Mesenchymal stem cell (in vitro differentiated cells and primary cell): ENCODE measurements at regions not wholly inside any gene's neighbourhood (a gene's known extent, or its start where the extent isn't known, plus 50 kb on each side); places are given as distances from the start of the nearest gene placed in this dataset.
"Not testable (repeated sequence)": the region's sequence is repeated elsewhere in the genome, so short reads cannot be mapped to it uniquely, and the experiment has no call there.

Source experiments
- DNase-seq: peaks from one replicate; pipeline ENCODE4 v3.0.0-alpha.2; 2013
- H2AFZ ChIP-seq: one replicate; pipeline ENCODE4 v1.6.1; 2013; ENCODE audit warnings: low read depth, mild to moderate bottlenecking, control low read depth, inconsistent platforms, low read length, moderate library complexity
- H2AK5ac ChIP-seq: 2 replicates; pipeline ENCODE4 v1.6.1; 2013; ENCODE audit warnings: low read length, moderate library complexity, mild to moderate bottlenecking, inconsistent platforms; ENCODE audit not compliant: severe bottlenecking
- H2BK120ac ChIP-seq: one replicate; pipeline ENCODE4 v1.6.1; 2013; ENCODE audit warnings: low read depth, mild to moderate bottlenecking, inconsistent platforms, low read length, moderate library complexity
- H2BK12ac ChIP-seq, 2 experiments: one replicate each; pipeline ENCODE4 v1.6.1; 2013; ENCODE audit warnings: inconsistent platforms in 2 of 2, low read length in 2 of 2, mild to moderate bottlenecking in 2 of 2, moderate library complexity in 2 of 2, control low read depth in 1 of 2
- H2BK15ac ChIP-seq: one replicate; pipeline ENCODE4 v1.6.1; 2013; ENCODE audit warnings: mild to moderate bottlenecking, low read depth, inconsistent platforms; ENCODE audit not compliant: poor library complexity, severe bottlenecking
- H2BK5ac ChIP-seq: 2 replicates; pipeline ENCODE4 v1.6.1; 2013; ENCODE audit warnings: low read depth, mild to moderate bottlenecking, low read length, control low read depth, inconsistent platforms; ENCODE audit not compliant: poor library complexity, severe bottlenecking
- H3K14ac ChIP-seq, 2 experiments: one replicate each; pipeline ENCODE4 v1.6.1; 2013; ENCODE audit warnings: inconsistent platforms in 2 of 2, low read length in 2 of 2, control low read depth in 1 of 2, mild to moderate bottlenecking in 1 of 2, moderate library complexity in 1 of 2
- H3K18ac ChIP-seq, 2 experiments: one replicate each; pipeline ENCODE4 v1.6.1; 2013; ENCODE audit warnings: inconsistent platforms in 2 of 2, low read length in 2 of 2, control low read depth in 1 of 2, low read depth in 1 of 2, mild to moderate bottlenecking in 1 of 2
- H3K23ac ChIP-seq, 2 experiments: one replicate each; pipeline ENCODE4 v1.6.1; 2013; ENCODE audit warnings: inconsistent platforms in 2 of 2, low read length in 2 of 2, mild to moderate bottlenecking in 2 of 2, moderate library complexity in 2 of 2, control low read depth in 1 of 2
- H3K27ac ChIP-seq: 2 replicates; pipeline ENCODE4 v1.5.1; 2013; ENCODE audit warnings: mild to moderate bottlenecking, moderate library complexity, low read length, control low read depth, inconsistent platforms; ENCODE audit not compliant: poor library complexity, severe bottlenecking
- H3K27me3 ChIP-seq, 2 experiments: 2 replicates each; pipeline versions ENCODE4 v1.6.1 to v1.7.0; 2013; ENCODE audit warnings: low read length in 2 of 2, mild to moderate bottlenecking in 2 of 2, moderate library complexity in 2 of 2, control low read depth in 1 of 2, inconsistent platforms in 1 of 2; ENCODE audit not compliant: control insufficient read depth in 1 of 2, insufficient read depth in 1 of 2
- H3K36me3 ChIP-seq, 2 experiments: 2 replicates each; pipeline versions ENCODE4 v1.6.1 to v1.7.0; 2013; ENCODE audit warnings: low read length in 2 of 2, control low read depth in 1 of 2, inconsistent platforms in 1 of 2, low read depth in 1 of 2, mild to moderate bottlenecking in 1 of 2; ENCODE audit not compliant: insufficient read depth in 2 of 2, control insufficient read depth in 1 of 2
- H3K4ac ChIP-seq, 2 experiments: one replicate each; pipeline ENCODE4 v1.6.1; 2013; ENCODE audit warnings: inconsistent platforms in 2 of 2, low read length in 2 of 2, mild to moderate bottlenecking in 2 of 2, moderate library complexity in 2 of 2, control low read depth in 1 of 2, low read depth in 1 of 2
- H3K4me1 ChIP-seq: 2 replicates; pipeline ENCODE4 v1.6.1; 2013; ENCODE audit warnings: low read depth, low read length, control low read depth; ENCODE audit not compliant: control insufficient read depth, insufficient read depth
- H3K4me2 ChIP-seq: 2 replicates; pipeline ENCODE4 v1.6.1; 2013; ENCODE audit warnings: low read length, mild to moderate bottlenecking, inconsistent platforms; ENCODE audit not compliant: poor library complexity, severe bottlenecking
- H3K4me3 ChIP-seq, 2 experiments: 2 replicates each; pipeline versions ENCODE4 v1.5.1 to v1.7.0; 2013; ENCODE audit warnings: low read length in 2 of 2, mild to moderate bottlenecking in 2 of 2, control low read depth in 1 of 2, low read depth in 1 of 2; ENCODE audit not compliant: insufficient read depth in 1 of 2
- H3K79me1 ChIP-seq: replicated peaks from 2 replicates; pipeline ENCODE4 v1.6.1; 2013; ENCODE audit warnings: mild to moderate bottlenecking, control low read depth, low read length, inconsistent platforms; ENCODE audit not compliant: poor library complexity, severe bottlenecking
- H3K9ac ChIP-seq: 2 replicates; pipeline ENCODE4 v1.7.0; 2013; ENCODE audit warnings: mild to moderate bottlenecking, low read length, moderate library complexity
- H3K9me3 ChIP-seq: 2 replicates; pipeline ENCODE4 v1.7.0; 2013; ENCODE audit warnings: mild to moderate bottlenecking, low read length; ENCODE audit not compliant: control insufficient read depth
- H4K8ac ChIP-seq: one replicate; pipeline ENCODE4 v1.6.1; 2013; ENCODE audit warnings: inconsistent platforms, mild to moderate bottlenecking, low read length, moderate library complexity
- H4K91ac ChIP-seq: one replicate; pipeline ENCODE4 v1.6.1; 2013; ENCODE audit warnings: mild to moderate bottlenecking, low read length, inconsistent platforms
- WGBS: methylation state at CpG from one replicate; pipeline ENCODE4 v1.1.7; 2013; ENCODE audit warnings: mixed read lengths; 5-methylcytosine and 5-hydroxymethylcytosine counted together

GRCh38 chr22:10699301-10700097 is 4828.5 kb upstream of the OR11H1 start:
- H3K9ac ChIP-seq, H2AFZ ChIP-seq, H3K9me3 ChIP-seq, H2BK5ac ChIP-seq, DNase-seq, H3K23ac ChIP-seq, H2BK120ac ChIP-seq, H3K4me3 ChIP-seq, H4K91ac ChIP-seq, H3K14ac ChIP-seq, H3K18ac ChIP-seq, H3K27me3 ChIP-seq, H3K4me2 ChIP-seq, H3K4ac ChIP-seq, H3K27ac ChIP-seq, H3K4me1 ChIP-seq, H2BK12ac ChIP-seq, H3K36me3 ChIP-seq, H4K8ac ChIP-seq, H2BK15ac ChIP-seq, H3K79me1 ChIP-seq, H2AK5ac ChIP-seq: not testable (repeated sequence)
- WGBS: 93% methylated on average over 45 of the region's 80 CpGs

- H4K91ac ChIP-seq, H2AFZ ChIP-seq, H2BK15ac ChIP-seq, DNase-seq, H3K79me1 ChIP-seq, H3K36me3 ChIP-seq, H3K9ac ChIP-seq, H3K27ac ChIP-seq, H2BK120ac ChIP-seq, H2BK5ac ChIP-seq, H3K14ac ChIP-seq, H2AK5ac ChIP-seq, H3K4ac ChIP-seq, H4K8ac ChIP-seq, H3K18ac ChIP-seq, H3K4me1 ChIP-seq, H2BK12ac ChIP-seq, H3K23ac ChIP-seq, H3K4me2 ChIP-seq, H3K27me3 ChIP-seq, H3K4me3 ChIP-seq: not testable (repeated sequence)
- H3K9me3 ChIP-seq: peaks cover 21% of the 10 kb centered on the region
- no CpG with 5 or more reads among the region's 3 CpGs for WGBS
Measured at GRCh38 chr22:10708175-10708574, 4819.8 kb upstream of the OR11H1 start.

- H2BK12ac ChIP-seq, H3K4me1 ChIP-seq, H3K4me3 ChIP-seq, H3K27ac ChIP-seq, H4K8ac ChIP-seq, H3K4ac ChIP-seq, H2BK15ac ChIP-seq, H3K14ac ChIP-seq, DNase-seq, H2AFZ ChIP-seq, H2BK120ac ChIP-seq, H3K9ac ChIP-seq, H3K23ac ChIP-seq, H2BK5ac ChIP-seq, H2AK5ac ChIP-seq, H3K27me3 ChIP-seq, H4K91ac ChIP-seq, H3K18ac ChIP-seq, H3K79me1 ChIP-seq, H3K36me3 ChIP-seq, H3K4me2 ChIP-seq: not testable (repeated sequence)
- peaks cover 38% of the 10 kb centered on the region for H3K9me3 ChIP-seq
- 49% methylated on average over 3 of the region's 4 CpGs for WGBS
Measured at GRCh38 chr22:10710923-10711322, 4817.1 kb upstream of the OR11H1 start.

- not testable (repeated sequence) for H4K8ac ChIP-seq, H3K27me3 ChIP-seq, H3K4me3 ChIP-seq, H2BK12ac ChIP-seq, DNase-seq, H2BK5ac ChIP-seq, H2AFZ ChIP-seq, H3K4me2 ChIP-seq, H3K79me1 ChIP-seq, H3K9ac ChIP-seq, H3K23ac ChIP-seq, H3K14ac ChIP-seq, H2BK15ac ChIP-seq, H3K27ac ChIP-seq, H3K4ac ChIP-seq, H3K36me3 ChIP-seq, H3K4me1 ChIP-seq, H4K91ac ChIP-seq, H3K18ac ChIP-seq, H2BK120ac ChIP-seq, H2AK5ac ChIP-seq
- WGBS: 58% methylated on average over 9 of the region's 9 CpGs
- peaks cover 55% of the 10 kb centered on the region for H3K9me3 ChIP-seq
Measured at GRCh38 chr22:10722804-10723203, 4805.2 kb upstream of the OR11H1 start.
